GM18907 (cell line): ENCODE measurements at regions not wholly inside any gene's neighbourhood (a gene's known extent, or its start where the extent isn't known, plus 50 kb on each side); places are given as distances from the start of the nearest gene placed in this dataset.

ENCODE experiments used
- ATAC-seq: cut with Tn5 transposase; IDR thresholded peaks from one replicate; pipeline ENCODE4 v1.9.1; 2021; ENCODE audit warnings: mild to moderate bottlenecking, moderate library complexity; ENCODE audit not compliant: unreplicated experiment

GRCh38 chr3:16048435-16049318 is 125.8 kb upstream of the GALNT15 start:
- peak; percentile 97 for ATAC-seq

- ATAC-seq: no peak
Observed at GRCh38 chr3:16050641-16051467, 123.6 kb upstream of the GALNT15 start.

GRCh38 chr3:16051691-16052090 is 122.8 kb upstream of the GALNT15 start:
- ATAC-seq: no peak

GRCh38 chr3:16052964-16053363 is 121.5 kb upstream of the GALNT15 start:
- ATAC-seq: no peak

- no peak for ATAC-seq
Observed at GRCh38 chr3:16053794-16054193, 120.7 kb upstream of the GALNT15 start.

- ATAC-seq: no peak
Observed at GRCh38 chr3:16055606-16056211, 118.8 kb upstream of the GALNT15 start.

GRCh38 chr3:16056217-16056616 is 118.3 kb upstream of the GALNT15 start:
- ATAC-seq: no peak

GRCh38 chr3:16058521-16058920 is 116.0 kb upstream of the GALNT15 start:
- ATAC-seq: no peak

GRCh38 chr3:16059081-16059537 is 115.4 kb upstream of the GALNT15 start:
- no peak for ATAC-seq

GRCh38 chr3:16059711-16060357 is 114.6 kb upstream of the GALNT15 start:
- no peak for ATAC-seq

GRCh38 chr3:16060358-16060852 is 114.1 kb upstream of the GALNT15 start:
- ATAC-seq: no peak

- ATAC-seq: no peak
Observed at GRCh38 chr3:16060945-16061344, 113.5 kb upstream of the GALNT15 start.

- ATAC-seq: no peak
Observed at GRCh38 chr3:16061491-16061890, 113.0 kb upstream of the GALNT15 start.

GRCh38 chr3:16063603-16064002 is 110.9 kb upstream of the GALNT15 start:
- no peak for ATAC-seq

- ATAC-seq: no peak
Observed at GRCh38 chr3:16064642-16065414, 109.7 kb upstream of the GALNT15 start.

- ATAC-seq: no peak
Observed at GRCh38 chr3:16066545-16066944, 107.9 kb upstream of the GALNT15 start.

- no peak for ATAC-seq
Observed at GRCh38 chr3:16066975-16067374, 107.5 kb upstream of the GALNT15 start.

GRCh38 chr3:16067837-16068471 is 106.5 kb upstream of the GALNT15 start:
- no peak for ATAC-seq

- no peak for ATAC-seq
Observed at GRCh38 chr3:16069149-16069922, 105.1 kb upstream of the GALNT15 start.
